Astrocyte of the cerebellum (primary cell): ENCODE measurements at regions not wholly inside any gene's neighbourhood (a gene's known extent, or its start where the extent isn't known, plus 50 kb on each side); places are given as distances from the start of the nearest gene placed in this dataset.

Experiments
- DNase-seq: peaks from one replicate; pipeline ENCODE4 v3.0.0-alpha.2; 2011; ENCODE audit warnings: low read depth
- H3K4me3 ChIP-seq: 2 replicates; pipeline ENCODE4 v1.5.1; 2011; ENCODE audit warnings: mild to moderate bottlenecking, low read depth, low read length, moderate library complexity
- CTCF ChIP-seq: IDR thresholded peaks from 2 replicates; pipeline ENCODE4 v1.5.1; 2012; ENCODE audit warnings: low read length, low read depth, moderate library complexity, mild to moderate bottlenecking; ENCODE audit errors: missing control alignments
- in situ Hi-C: cut with HindIII; loops from 2 replicates; pipeline ENCODE4 v1.10.0; 2017; ENCODE audit warnings: low sequenced_read_pairs

GRCh38 chr17:73944366-73944765 is 259.1 kb upstream of the RPL38 start:
- in situ Hi-C loops = no loop called here
- no peak for DNase-seq
- no peak overlapping the region for H3K4me3 ChIP-seq
- TF ChIP-seq CTCF = no peak

- H3K4me3 ChIP-seq = no peak overlapping the region
- in situ Hi-C loops = no loop called here
- no peak for DNase-seq
- TF ChIP-seq CTCF = no peak
Observed at GRCh38 chr17:73947281-73947965, 256.1 kb upstream of the RPL38 start.

- no peak for DNase-seq
- H3K4me3 ChIP-seq = no peak overlapping the region
- TF ChIP-seq CTCF = no peak
- in situ Hi-C loops = no loop called here
Observed at GRCh38 chr17:73947966-73948355, 255.5 kb upstream of the RPL38 start.

GRCh38 chr17:73949903-73950592 is 253.4 kb upstream of the RPL38 start:
- TF ChIP-seq CTCF = no peak
- DNase-seq = no peak
- in situ Hi-C loops = no loop called here
- H3K4me3 ChIP-seq = no peak overlapping the region

GRCh38 chr17:73950593-73950914 is 252.9 kb upstream of the RPL38 start:
- TF ChIP-seq CTCF = no peak
- in situ Hi-C loops = no loop called here
- no peak overlapping the region for H3K4me3 ChIP-seq
- no peak for DNase-seq

GRCh38 chr17:73952082-73952479 is 251.4 kb upstream of the RPL38 start:
- TF ChIP-seq CTCF = no peak
- no peak overlapping the region for H3K4me3 ChIP-seq
- DNase-seq = no peak
- in situ Hi-C loops = no loop called here
